GM19468 (cell line): ENCODE measurements at regions not wholly inside any gene's neighbourhood (a gene's known extent, or its start where the extent isn't known, plus 50 kb on each side); places are given as distances from the start of the nearest gene placed in this dataset.
A peak's percentile ranks its signal among the peaks of the same experiment; 100 is the strongest.

Experiments used
- ATAC-seq: cut with Tn5 transposase; IDR thresholded peaks from one replicate; pipeline ENCODE4 v1.9.1; 2021; ENCODE audit warnings: mild to moderate bottlenecking, moderate library complexity, moderate number of reproducible peaks; ENCODE audit not compliant: unreplicated experiment; ENCODE audit errors: extremely low read depth

GRCh38 chr2:196427986-196428634 is 211.4 kb upstream of the CCDC150 start:
- ATAC-seq, result no peak

GRCh38 chr2:196431076-196431475 is 208.4 kb upstream of the CCDC150 start:
- no peak for ATAC-seq

- ATAC-seq, result no peak
Measured at GRCh38 chr2:196431957-196432356, 207.6 kb upstream of the CCDC150 start.

GRCh38 chr2:196433116-196433515 is 206.4 kb upstream of the CCDC150 start:
- no peak for ATAC-seq

GRCh38 chr2:196434217-196434616 is 205.3 kb upstream of the CCDC150 start:
- ATAC-seq, result no peak

DNA sequence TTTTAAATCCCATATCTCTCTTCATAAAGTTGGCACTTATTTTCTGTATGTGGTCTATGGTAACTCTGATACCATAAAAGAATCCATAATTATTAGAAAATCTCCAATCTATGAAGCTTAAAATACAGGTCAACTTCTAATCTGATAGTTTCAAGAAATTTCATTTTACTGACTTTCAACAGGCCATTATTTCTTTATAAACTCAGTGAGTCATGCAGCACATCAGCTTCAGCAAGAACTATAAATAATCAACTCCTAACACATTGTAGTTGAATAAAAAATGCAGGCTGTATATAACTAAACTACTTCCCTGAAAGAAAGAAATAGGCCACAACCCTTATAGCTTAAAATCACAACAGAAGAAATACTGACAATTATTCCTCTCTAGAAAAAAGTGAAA is 204.3 kb upstream of the CCDC150 start:
- ATAC-seq, result no peak

- no peak for ATAC-seq
Measured at GRCh38 chr2:196437626-196438025, 201.9 kb upstream of the CCDC150 start.

DNA sequence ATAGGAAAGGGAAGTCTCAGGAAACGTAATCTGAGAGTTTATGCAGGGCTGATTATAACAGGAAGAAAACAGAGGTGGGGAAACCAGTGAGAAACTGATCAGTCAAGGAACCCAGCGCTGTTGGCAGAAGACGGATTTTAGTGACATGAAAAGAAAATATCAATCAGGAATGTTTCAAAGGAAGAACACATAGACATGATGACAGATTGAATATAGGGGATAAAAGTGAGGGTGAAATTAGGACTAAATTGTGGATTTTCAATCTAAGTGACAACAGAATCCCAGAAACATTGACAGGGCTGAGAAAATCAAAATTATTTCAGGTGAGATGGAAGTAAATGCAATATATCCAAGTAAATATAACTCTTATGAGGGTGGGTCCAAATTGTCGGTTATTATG is 199.8 kb upstream of the CCDC150 start:
- ATAC-seq, result no peak

DNA sequence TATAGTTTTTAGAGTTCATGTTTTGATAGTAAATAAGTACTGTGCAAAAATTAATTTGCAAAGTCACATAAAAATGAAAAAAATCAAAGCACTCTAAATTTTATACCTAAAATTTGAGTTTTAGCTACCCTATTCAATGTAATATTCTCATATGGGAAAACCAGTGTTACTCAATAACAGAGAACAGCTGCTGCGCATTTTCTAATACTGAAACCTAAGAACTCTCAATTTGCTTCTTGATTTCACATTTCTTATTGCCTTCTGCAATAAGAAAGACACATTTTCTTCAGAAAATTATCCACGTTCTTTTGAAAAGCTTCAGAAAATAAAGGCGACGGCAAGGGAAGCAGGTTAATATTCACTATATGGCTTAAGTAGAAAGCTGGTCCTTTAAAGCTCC is 199.1 kb upstream of the CCDC150 start:
- no peak for ATAC-seq

DNA sequence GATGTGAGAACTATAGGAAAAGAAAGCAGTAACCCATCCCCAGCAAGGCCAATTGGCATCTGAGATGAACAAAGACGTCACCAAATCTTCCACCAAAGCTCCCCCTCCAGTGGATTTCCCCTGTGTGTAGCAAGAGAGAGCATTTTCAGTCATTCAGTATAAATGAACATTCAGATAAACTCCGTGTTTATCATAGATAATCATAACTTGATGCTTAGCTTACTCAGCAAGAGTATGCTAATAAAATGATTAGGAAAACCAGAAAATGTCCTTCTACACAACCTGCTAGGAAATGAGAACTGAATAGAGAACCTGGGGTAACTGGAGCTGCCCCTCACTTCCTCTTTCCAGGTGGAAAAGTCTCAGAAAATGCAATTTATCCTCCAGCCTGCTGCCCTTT is 198.0 kb upstream of the CCDC150 start:
- no peak for ATAC-seq

- ATAC-seq, result no peak
Measured at GRCh38 chr2:196442211-196442610, 197.3 kb upstream of the CCDC150 start.

DNA sequence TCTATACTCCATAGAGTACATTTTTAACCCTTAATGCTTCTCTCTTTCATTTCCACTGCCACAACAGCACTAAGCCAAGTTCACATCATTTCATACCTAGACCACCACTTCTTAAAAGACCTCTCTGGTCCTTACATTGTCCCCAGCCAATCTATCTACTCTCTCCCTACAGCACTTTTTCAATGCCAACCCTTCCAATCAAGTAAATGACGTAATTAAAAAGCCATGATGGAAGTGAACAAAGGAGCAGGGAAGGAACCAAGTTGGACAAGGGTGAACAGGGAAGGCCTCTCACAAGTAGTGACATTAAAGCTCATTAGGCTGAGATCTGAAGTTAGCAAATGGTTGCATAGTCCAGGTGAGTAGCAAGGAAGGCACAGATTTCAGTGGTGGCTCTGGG is 195.1 kb upstream of the CCDC150 start:
- ATAC-seq, result no peak

DNA sequence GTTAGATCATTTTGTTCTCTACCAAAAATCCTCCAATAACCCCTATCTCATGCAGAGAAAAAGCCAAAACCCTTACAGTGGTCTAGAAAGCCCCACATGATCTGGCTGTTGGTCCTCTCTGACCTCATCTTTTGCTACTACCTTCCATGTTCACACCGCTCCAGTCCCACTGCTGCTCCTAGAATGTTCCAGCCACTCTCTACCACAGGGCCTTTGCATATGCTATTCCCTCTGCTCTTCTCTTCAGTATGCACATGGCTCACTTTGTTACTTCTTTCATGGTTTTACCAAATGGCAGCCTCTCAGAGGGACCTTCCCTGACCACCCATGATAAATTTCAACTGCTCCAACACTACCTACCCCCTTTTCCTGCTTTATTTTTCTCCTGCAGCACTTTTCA is 193.5 kb upstream of the CCDC150 start:
- no peak for ATAC-seq

GRCh38 chr2:196448407-196449079 is 191.0 kb upstream of the CCDC150 start:
- ATAC-seq, result no peak

DNA sequence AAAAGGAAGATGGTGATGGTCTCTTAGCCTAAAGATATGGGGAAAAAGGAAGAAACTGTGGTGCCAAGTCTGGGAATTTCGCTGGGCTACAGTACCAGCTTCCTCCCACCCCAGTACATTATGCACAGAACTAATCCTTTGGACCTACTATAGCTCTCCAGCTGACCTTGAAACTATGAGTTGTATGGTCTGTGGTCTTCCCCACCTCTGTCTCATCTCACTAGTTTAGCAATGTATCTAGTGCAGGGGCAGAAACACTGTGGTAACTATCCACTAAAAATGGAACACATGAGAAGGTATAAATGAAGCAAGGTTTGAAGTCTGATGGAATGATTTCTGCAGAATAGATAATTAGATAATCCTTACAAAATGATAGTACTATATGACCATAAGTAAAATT is 190.4 kb upstream of the CCDC150 start:
- no peak for ATAC-seq

DNA sequence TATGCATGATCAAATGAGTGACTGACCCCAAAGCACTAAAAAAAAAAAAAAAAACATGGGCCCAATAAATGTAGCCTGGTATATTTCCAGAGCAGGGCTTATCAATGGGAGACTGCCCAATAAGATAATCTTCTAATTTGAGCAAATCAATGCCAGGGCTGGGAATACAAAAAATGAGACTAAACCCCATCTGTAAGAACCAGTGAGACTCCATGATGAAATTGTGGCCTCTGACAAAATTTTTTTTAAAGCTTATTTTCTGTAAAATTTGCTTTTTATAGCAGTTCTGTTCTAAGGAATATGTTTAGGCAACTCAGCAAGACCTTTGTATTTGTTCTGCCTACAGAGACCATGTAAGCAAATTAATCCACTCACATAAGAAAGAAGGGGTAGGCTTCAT is 186.8 kb upstream of the CCDC150 start:
- no peak for ATAC-seq

DNA sequence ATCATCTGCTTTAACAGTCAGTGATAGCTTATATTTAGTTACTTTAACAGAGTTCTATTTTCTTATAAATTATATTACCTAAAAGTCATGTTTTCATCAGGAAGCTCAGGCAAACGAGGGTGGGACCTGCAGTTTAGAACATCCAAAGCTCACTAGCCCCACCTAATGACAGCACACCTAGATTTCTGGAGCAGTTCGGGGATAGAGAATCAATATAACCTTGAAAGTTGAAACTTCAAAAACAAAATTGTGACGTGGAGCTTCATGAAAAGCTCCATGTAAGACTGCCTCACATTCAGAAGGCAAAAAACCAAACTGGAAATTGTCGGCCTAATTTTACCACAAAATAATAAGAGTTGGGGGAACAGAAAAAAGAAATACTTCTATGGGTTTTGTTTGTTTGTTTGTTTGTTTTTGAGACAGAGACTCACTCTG is 185.9 kb upstream of the CCDC150 start:
- ATAC-seq, result peak; percentile 42

DNA sequence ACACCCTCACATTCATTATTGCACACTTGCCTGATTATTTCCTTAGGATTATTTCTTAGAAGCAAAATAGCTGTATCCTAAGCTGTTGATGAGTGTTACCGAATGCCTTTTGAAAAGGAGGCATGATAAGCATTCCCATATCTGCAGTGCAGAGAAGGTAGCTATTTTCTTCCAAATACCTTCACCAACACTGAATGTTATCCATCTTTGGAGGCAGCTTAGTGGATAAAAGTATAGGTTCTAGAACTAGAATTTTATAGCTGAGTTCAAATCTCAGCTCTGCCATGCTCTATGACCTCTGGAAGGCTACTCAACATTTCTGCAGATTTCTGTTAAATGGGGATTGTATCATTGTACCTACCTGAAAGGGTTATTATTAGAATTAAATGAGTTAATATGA is 185.0 kb upstream of the CCDC150 start:
- no peak for ATAC-seq

- no peak for ATAC-seq
Measured at GRCh38 chr2:196459539-196459938, 180.0 kb upstream of the CCDC150 start.

- no peak for ATAC-seq
Measured at GRCh38 chr2:196463706-196464105, 175.8 kb upstream of the CCDC150 start.

DNA sequence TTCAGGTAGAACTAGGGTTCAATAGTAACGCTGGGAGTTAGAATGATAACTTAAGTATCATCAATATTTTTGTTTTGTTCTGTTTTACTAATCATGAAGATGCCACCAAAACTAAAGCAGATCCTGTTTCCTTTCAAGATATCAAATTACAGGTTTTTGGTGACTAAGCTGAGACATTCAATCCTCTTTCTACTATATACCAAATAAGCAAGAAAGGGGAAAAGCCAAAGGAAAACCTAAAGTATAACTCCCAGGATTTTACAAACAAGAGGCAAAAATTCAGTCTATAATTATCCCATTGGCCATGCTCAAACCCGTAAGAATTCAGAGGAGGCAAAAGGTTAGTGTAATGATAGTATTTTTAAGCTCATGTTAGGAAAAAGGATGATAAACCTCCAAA is 175.2 kb upstream of the CCDC150 start:
- ATAC-seq, result no peak

DNA sequence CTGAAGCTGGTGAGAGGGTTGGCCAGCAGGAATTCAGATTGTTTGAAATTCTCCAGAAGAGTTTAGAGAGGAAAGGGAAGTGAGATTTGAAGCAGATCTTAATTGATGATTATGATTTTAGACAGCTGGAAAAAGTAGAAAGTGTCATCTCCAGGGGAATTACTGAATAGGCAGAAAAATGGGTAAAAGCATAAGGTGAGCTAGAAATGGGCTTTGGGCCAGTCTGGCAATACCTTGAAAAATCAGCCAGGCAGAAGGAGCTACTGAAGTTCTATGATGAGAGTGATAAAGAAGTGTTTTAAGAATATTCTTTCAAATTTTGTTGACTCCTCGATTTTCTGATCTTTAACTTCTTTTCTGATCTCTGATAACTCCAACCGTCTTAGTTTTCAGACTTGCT is 172.9 kb upstream of the CCDC150 start:
- no peak for ATAC-seq
